Activated CD8-positive, alpha-beta T cell treated with anti-CD3 and anti-CD28 coated beads for 36 hours (primary cell): ENCODE measurements at regions not wholly inside any gene's neighbourhood (a gene's known extent, or its start where the extent isn't known, plus 50 kb on each side); places are given as distances from the start of the nearest gene placed in this dataset.
A peak's percentile ranks its signal among the peaks of the same experiment; 100 is the strongest.
"Not testable (repeated sequence)": the region's sequence is repeated elsewhere in the genome, so short reads cannot be mapped to it uniquely, and the experiment has no call there.

ENCODE experiments used
- ATAC-seq: fragments of 200-7000 bp; cut with Tn5 transposase; one replicate; pipeline ENCODE4 v1.10.0; 2021; ENCODE audit warnings: mild to moderate bottlenecking, moderate library complexity
- CTCF ChIA-PET: fragments of 350-600 bp; sonication (Branson Sonifier 250); formaldehyde crosslinking; loops from one replicate; lab custom pipeline; 2021; ENCODE audit warnings: antibody characterized with exemption; lab: Charles Lee
- POLR2A ChIA-PET: fragments of 350-600 bp; sonication (Branson Sonifier 250); formaldehyde crosslinking; loops from one replicate; lab custom pipeline; 2021; ENCODE audit warnings: antibody characterized with exemption; lab: Charles Lee
- DNase-seq: peaks from one replicate; pipeline ENCODE4 v3.0.0-alpha.2; 2020
- H3K27ac Mint-ChIP-seq: one replicate; pipeline ENCODE4 v1.8.0; 2021; ENCODE audit warnings: mild to moderate bottlenecking, mixed read lengths
- H3K27me3 Mint-ChIP-seq: one replicate; pipeline ENCODE4 v1.8.0; 2021; ENCODE audit warnings: mixed read lengths
- H3K36me3 Mint-ChIP-seq: one replicate; pipeline ENCODE4 v1.8.0; 2021; ENCODE audit warnings: low read depth, mixed read lengths
- H3K4me1 Mint-ChIP-seq: one replicate; pipeline ENCODE4 v1.8.0; 2021; ENCODE audit warnings: low read depth, mixed read lengths
- H3K4me3 Mint-ChIP-seq: one replicate; pipeline ENCODE4 v1.8.0; 2021; ENCODE audit warnings: mild to moderate bottlenecking, moderate library complexity, mixed read lengths
- H3K9me3 Mint-ChIP-seq: one replicate; pipeline ENCODE4 v1.8.0; 2021; ENCODE audit warnings: mixed read lengths
- CTCF ChIP-seq: fragments of 200-600 bp; IDR thresholded peaks from one replicate; pipeline ENCODE4 v1.8.0; 2022; ENCODE audit warnings: antibody characterized with exemption, mild to moderate bottlenecking
- intact Hi-C: fragments of 100-400 bp; cut with micrococcal nuclease; formaldehyde crosslinking; loops from one replicate; pipeline ENCODE4 v1.10.0; 2022

- intact Hi-C loops: loop anchor here (5.0 kb wide), 1 partner anchor 57 kb away; no protein-coding TSS in a partner anchor
- ChIA-PET CTCF (interaction anchor here (1.1 to 6.3 kb wide), 10 partner anchors 14 to 292 kb away, joined by 3 to 42 read pairs (median 8); no protein-coding TSS in a partner anchor), POLR2A (no interaction called here)
- peak overlapping the region; percentile 26 for H3K4me3 Mint-ChIP-seq
- no peak for ATAC-seq
- no peak for DNase-seq
- no peak for TF ChIP-seq CTCF
- H3K36me3 Mint-ChIP-seq: no peaks in the 10 kb centered on the region
- peak overlapping the region; percentile 32 for H3K27ac Mint-ChIP-seq
- peaks cover 26% of the 10 kb centered on the region for H3K4me1 Mint-ChIP-seq
- H3K27me3 Mint-ChIP-seq: no peaks in the 10 kb centered on the region
- no peaks in the 10 kb centered on the region for H3K9me3 Mint-ChIP-seq
Measured at GRCh38 chr7:142519079-142520078, 229.9 kb upstream of the PRSS1 start.

GRCh38 chr7:142516038-142516501 is 233.2 kb upstream of the PRSS1 start:
- ChIA-PET CTCF (interaction anchor here (0.7 to 6.3 kb wide), 24 partner anchors 8 to 487 kb away, joined by 3 to 42 read pairs (median 6); no protein-coding TSS in a partner anchor), POLR2A (interaction anchor here (0.8 kb wide), 1 partner anchor 295 kb away, joined by 3 read pairs; no protein-coding TSS in a partner anchor)
- TF ChIP-seq CTCF: peak; percentile 75
- Mint-ChIP-seq H3K9me3 (no peaks in the 10 kb centered on the region), H3K36me3 (no peaks in the 10 kb centered on the region), H3K4me1 (peaks cover 35% of the 10 kb centered on the region), H3K4me3 (no peak overlapping the region), H3K27ac (peak overlapping the region; percentile 35), H3K27me3 (no peaks in the 10 kb centered on the region)
- intact Hi-C loops: no loop called here
- DNase-seq (peak; percentile 49), ATAC-seq (peak; percentile 80)

- H3K27ac Mint-ChIP-seq, H3K36me3 Mint-ChIP-seq, ATAC-seq, H3K27me3 Mint-ChIP-seq, H3K4me3 Mint-ChIP-seq, H3K9me3 Mint-ChIP-seq, intact Hi-C loops, DNase-seq: not testable (repeated sequence)
- peaks cover 26% of the 10 kb centered on the region for H3K4me1 Mint-ChIP-seq
- ChIA-PET POLR2A (interaction anchor here (1.0 kb wide), 1 partner anchor 13 kb away, joined by 3 read pairs; no protein-coding TSS in a partner anchor), CTCF (interaction anchor here (1.1 to 6.3 kb wide), 7 partner anchors 9 to 296 kb away, joined by 3 to 42 read pairs (median 13); no protein-coding TSS in a partner anchor)
Measured at GRCh38 chr7:142514716-142515115, 234.6 kb upstream of the PRSS1 start.

GRCh38 chr7:142513178-142513955 is 235.9 kb upstream of the PRSS1 start:
- intact Hi-C loops: no loop called here
- H3K27ac Mint-ChIP-seq: no peak overlapping the region
- H3K4me3 Mint-ChIP-seq: no peak overlapping the region
- TF ChIP-seq CTCF: no peak
- no peaks in the 10 kb centered on the region for H3K27me3 Mint-ChIP-seq
- no peak for ATAC-seq
- no peaks in the 10 kb centered on the region for H3K36me3 Mint-ChIP-seq
- H3K4me1 Mint-ChIP-seq: peaks cover 30% of the 10 kb centered on the region
- ChIA-PET POLR2A (interaction anchor here (1.0 kb wide), 1 partner anchor 11 kb away, joined by 3 read pairs; no protein-coding TSS in a partner anchor), CTCF (interaction anchor here (0.8 to 6.3 kb wide), 5 partner anchors 11 to 30 kb away, joined by 3 to 42 read pairs (median 3); no protein-coding TSS in a partner anchor)
- H3K9me3 Mint-ChIP-seq: no peaks in the 10 kb centered on the region
- DNase-seq: no peak

- DNase-seq (peak; percentile 35), ATAC-seq (peak; percentile 36)
- Mint-ChIP-seq H3K9me3 (no peaks in the 10 kb centered on the region), H3K27me3 (no peaks in the 10 kb centered on the region), H3K27ac (no peak overlapping the region), H3K36me3 (no peaks in the 10 kb centered on the region), H3K4me1 (peaks cover 36% of the 10 kb centered on the region), H3K4me3 (no peak overlapping the region)
- POLR2A ChIA-PET: no interaction called here
- intact Hi-C loops: no loop called here
- CTCF ChIA-PET: interaction anchor here (1.0 to 1.7 kb wide), 3 partner anchors 9 to 52 kb away, joined by 3 to 5 read pairs (median 4); no protein-coding TSS in a partner anchor
- TF ChIP-seq CTCF: no peak
Measured at GRCh38 chr7:142511801-142512200, 237.5 kb upstream of the PRSS1 start.
